ENCODE measurements at regions not wholly inside any gene's neighbourhood (a gene's known extent, or its start where the extent isn't known, plus 50 kb on each side); places are given as distances from the start of the nearest gene placed in this dataset.

DNA sequence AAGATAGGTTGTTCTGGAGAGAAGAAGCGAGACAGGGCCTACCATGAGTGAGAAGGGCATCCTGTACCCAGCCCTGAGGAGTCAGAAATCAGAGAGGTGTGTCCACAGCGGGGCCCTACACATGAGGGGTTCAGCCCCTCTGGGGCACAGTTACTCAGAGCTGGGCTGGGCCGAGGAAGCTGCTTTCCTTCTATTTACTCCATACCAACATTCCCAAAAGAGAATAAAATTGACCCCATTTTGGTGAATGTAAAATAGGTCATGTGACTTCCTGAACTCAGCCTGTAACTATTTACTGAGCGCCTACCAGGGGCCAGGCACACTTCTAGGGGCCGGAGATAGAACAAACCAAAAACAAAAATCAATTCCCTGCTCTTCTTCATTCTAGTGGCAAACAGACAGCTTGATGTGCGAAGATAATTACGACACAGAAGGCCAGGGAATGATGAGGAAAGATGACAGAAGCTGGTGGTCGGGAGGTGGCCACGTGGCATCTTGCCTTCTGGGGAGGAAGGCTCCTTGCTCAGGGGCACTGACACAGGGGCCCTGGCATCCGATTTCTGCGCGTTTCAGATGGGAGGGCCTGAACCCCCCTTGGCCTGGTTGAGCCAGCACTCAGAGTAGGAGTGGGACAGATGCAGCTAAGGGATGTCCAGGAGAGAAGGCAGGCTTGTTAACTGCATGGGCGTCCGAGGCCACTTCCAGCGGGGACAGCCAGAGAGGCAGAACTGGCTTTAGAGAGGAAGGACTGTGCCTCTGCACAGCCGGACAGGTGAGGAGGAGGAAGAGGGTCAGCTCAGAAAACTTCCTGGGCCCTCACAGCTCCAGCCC lies 121.8 kb downstream of the NSG2 start:
- H3K4me2 ChIP-seq (ENCODE audit: insufficient read depth, low read length) = no peak overlapping the region
- no peak overlapping the region for H3K9ac ChIP-seq (replicated peaks; ENCODE audit: extremely low read depth, insufficient read depth, low read length)
- H4K20me1 ChIP-seq (replicated peaks; ENCODE audit: control insufficient read depth, extremely low read depth, insufficient read depth, low read length) = no peaks in the 10 kb centered on the region
- ChIA-PET CTCF (no interaction called here), POLR2A (no interaction called here)
- H3K9me1 ChIP-seq (replicated peaks; ENCODE audit: control insufficient read depth, extremely low read depth, insufficient read depth, low read length) = no peaks in the 10 kb centered on the region
- no peaks in the 10 kb centered on the region for H3K79me2 ChIP-seq (ENCODE audit: control insufficient read depth, insufficient read depth, low read length)
- no peaks in the 10 kb centered on the region for H3K9me3 ChIP-seq (replicated peaks; ENCODE audit: control insufficient read depth, insufficient read depth, low read length)
- DNase-seq (ENCODE audit: low read depth, low spot score) (no peak), FAIRE-seq (no peak)
- H3K4me1 ChIP-seq (ENCODE audit: control insufficient read depth, extremely low read depth, insufficient read depth, low read length) = no peaks in the 10 kb centered on the region
- H3K4me3 ChIP-seq (replicated peaks in 1 of 3; ENCODE audit: insufficient read depth in 1 of 3, low read depth in 1 of 3, low read length in 3 of 3) = no peak overlapping the region
- BruUV-seq (replicated peaks) = no TSS peak
- H3K36me3 ChIP-seq (ENCODE audit: control insufficient read depth in 2 of 2, extremely low read depth in 1 of 2, insufficient read depth in 2 of 2, low read length in 2 of 2) = no peaks in the 10 kb centered on the region
- H3K27ac ChIP-seq (ENCODE audit: insufficient read depth, low read depth, low read length) = no peak overlapping the region
- dilution Hi-C loops (cut with MboI; ENCODE audit: extremely low pct_ligation_motif_present, low sequenced_read_pairs) = no loop called here
- TF ChIP-seq GATA2 (IDR thresholded peaks at IDR 0.05; ENCODE audit: insufficient read depth, insufficient read length, low read depth, low read length) (no peak), FOS (IDR thresholded peaks at IDR 0.05; ENCODE audit: borderline replicate concordance, insufficient read depth, low read length) (no peak), POLR2A (IDR thresholded peaks at IDR 0.05; ENCODE audit: low read depth, low read length) (no peak), CTCF (IDR thresholded peaks at IDR 0.05; ENCODE audit: extremely low read depth in 1 of 2, insufficient read depth in 1 of 2, low read depth in 1 of 2, low read length in 2 of 2) (no peak), JUN (IDR thresholded peaks at IDR 0.05; ENCODE audit: borderline replicate concordance, insufficient read depth, insufficient read length, low read depth) (no peak), POLR2AphosphoS5 (IDR thresholded peaks at IDR 0.05; ENCODE audit: insufficient read depth, low read depth, low read length) (no peak), EZH2 (IDR thresholded peaks at IDR 0.05; ENCODE audit: borderline replicate concordance, low read depth, low read length, severe bottlenecking) (no peak), MYC (IDR thresholded peaks at IDR 0.05; ENCODE audit: low read depth, low read length) (no peak)
- TF ChIP-seq, protein P1, sequence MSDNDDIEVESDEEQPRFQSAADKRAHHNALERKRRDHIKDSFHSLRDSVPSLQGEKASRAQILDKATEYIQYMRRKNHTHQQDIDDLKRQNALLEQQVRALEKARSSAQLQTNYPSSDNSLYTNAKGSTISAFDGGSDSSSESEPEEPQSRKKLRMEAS (IDR thresholded peaks at IDR 0.05; ENCODE audit: insufficient read depth, insufficient read length) = no peak
- H3K27me3 ChIP-seq (ENCODE audit: control insufficient read depth in 2 of 2, insufficient read depth in 2 of 2, low read length in 2 of 2) = no peaks in the 10 kb centered on the region
- no peak overlapping the region for H2AFZ ChIP-seq (ENCODE audit: low read depth, low read length)
- intact Hi-C loops (cut with micrococcal nuclease) = no loop called here
